ENCODE measurements at regions not wholly inside any gene's neighbourhood (a gene's known extent, or its start where the extent isn't known, plus 50 kb on each side); places are given as distances from the start of the nearest gene placed in this dataset.

DNA sequence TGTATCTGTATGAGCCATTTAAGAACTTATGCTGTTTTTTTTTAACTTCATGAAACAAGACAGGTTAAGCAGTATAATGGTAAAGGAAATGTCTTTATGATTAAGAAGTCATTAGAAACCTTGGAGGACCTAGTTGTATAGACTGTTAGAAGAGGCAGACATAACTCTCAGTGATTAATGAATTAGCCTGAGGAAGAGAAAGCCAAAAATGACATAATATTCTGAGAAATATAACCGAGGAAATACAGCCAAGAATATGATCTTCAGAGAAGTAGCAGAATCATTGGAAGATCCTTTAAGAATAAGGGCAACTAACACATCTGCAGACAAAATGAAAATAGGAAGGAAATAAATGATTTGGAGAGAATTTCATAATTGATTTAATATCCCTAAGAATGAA lies 738.1 kb upstream of the NCAM2 start:
- TF ChIP-seq EZH2 (IDR thresholded peaks at IDR 0.05; ENCODE audit: insufficient read depth, poor library complexity, severe bottlenecking) (no peak), EZH2phosphoT487 (IDR thresholded peaks at IDR 0.05; ENCODE audit: insufficient read depth, low read depth) (no peak)
